BJ (cell line): ENCODE measurements at regions not wholly inside any gene's neighbourhood (a gene's known extent, or its start where the extent isn't known, plus 50 kb on each side); places are given as distances from the start of the nearest gene placed in this dataset.

Experiments used
- CTCF ChIA-PET: fragments of 350-600 bp; formaldehyde crosslinking; extraction: SDS; loops from one replicate; lab custom pipeline; 2021; ENCODE audit warnings: antibody characterized with exemption, inconsistent platforms; lab: Yijun Ruan, JAX
- POLR2A ChIA-PET: fragments of 300-600 bp; sonication (Branson Sonifier 250); formaldehyde crosslinking; extraction: SDS; loops from one replicate; lab custom pipeline; 2021; ENCODE audit warnings: antibody characterized with exemption; lab: Charles Lee
- DNase-seq: peaks from one replicate; pipeline ENCODE4 v3.0.0-alpha.2; 2011; ENCODE audit warnings: low read depth
- H3K27me3 ChIP-seq: 2 replicates; pipeline ENCODE4 v1.6.0; 2011; ENCODE audit warnings: low read length; ENCODE audit not compliant: control insufficient read depth, insufficient read depth
- H3K36me3 ChIP-seq: 2 replicates; pipeline ENCODE4 v1.5.1; 2011; ENCODE audit warnings: low read length; ENCODE audit not compliant: control insufficient read depth, insufficient read depth
- H3K4me3 ChIP-seq: 2 replicates; pipeline ENCODE4 v1.5.1; 2011; ENCODE audit warnings: low read depth, mild to moderate bottlenecking, control low read depth, low read length
- CTCF ChIP-seq: IDR thresholded peaks from 2 replicates; pipeline ENCODE4 v1.5.1; 2011; ENCODE audit warnings: low read depth, mild to moderate bottlenecking, control low read depth, inconsistent platforms, low read length, moderate library complexity; ENCODE audit not compliant: insufficient read depth

- Histone ChIP-seq H3K27me3 (no peaks in the 10 kb centered on the region), H3K4me3 (no peak overlapping the region), H3K36me3 (no peaks in the 10 kb centered on the region)
- TF ChIP-seq CTCF = no peak
- DNase-seq = no peak
- CTCF ChIA-PET = interaction anchor here (1.2 kb wide), 1 partner anchor 10 kb away, joined by 8 read pairs; no protein-coding TSS in a partner anchor
- POLR2A ChIA-PET = no interaction called here
Observed at GRCh38 chr4:27186710-27187109, 326.1 kb downstream of the STIM2 start.

GRCh38 chr4:27187786-27188185 lies 327.1 kb downstream of the STIM2 start:
- ChIA-PET POLR2A (no interaction called here), CTCF (no interaction called here)
- H3K36me3 ChIP-seq = no peaks in the 10 kb centered on the region
- no peaks in the 10 kb centered on the region for H3K27me3 ChIP-seq
- no peak overlapping the region for H3K4me3 ChIP-seq
- no peak for TF ChIP-seq CTCF
- no peak for DNase-seq

GRCh38 chr4:27189683-27190082 lies 329.0 kb downstream of the STIM2 start:
- no peak for TF ChIP-seq CTCF
- no peak for DNase-seq
- ChIA-PET CTCF (interaction anchor here (1.0 kb wide), 1 partner anchor 127 kb away, joined by 4 read pairs; no protein-coding TSS in a partner anchor), POLR2A (no interaction called here)
- no peaks in the 10 kb centered on the region for H3K27me3 ChIP-seq
- no peak overlapping the region for H3K4me3 ChIP-seq
- no peaks in the 10 kb centered on the region for H3K36me3 ChIP-seq

GRCh38 chr4:27191592-27191991 lies 331.0 kb downstream of the STIM2 start:
- Histone ChIP-seq H3K36me3 (no peaks in the 10 kb centered on the region), H3K27me3 (no peaks in the 10 kb centered on the region), H3K4me3 (no peak overlapping the region)
- TF ChIP-seq CTCF = no peak
- ChIA-PET CTCF (no interaction called here), POLR2A (no interaction called here)
- DNase-seq = no peak

- H3K4me3 ChIP-seq = no peak overlapping the region
- ChIA-PET CTCF (interaction anchor here (1.1 kb wide), 1 partner anchor 11 kb away, joined by 5 read pairs; no protein-coding TSS in a partner anchor), POLR2A (no interaction called here)
- no peak for TF ChIP-seq CTCF
- DNase-seq = no peak
- no peaks in the 10 kb centered on the region for H3K27me3 ChIP-seq
- H3K36me3 ChIP-seq = no peaks in the 10 kb centered on the region
Observed at GRCh38 chr4:27194599-27195176, 334.0 kb downstream of the STIM2 start.
